HG03432 (cell line): ENCODE measurements at regions not wholly inside any gene's neighbourhood (a gene's known extent, or its start where the extent isn't known, plus 50 kb on each side); places are given as distances from the start of the nearest gene placed in this dataset.
"Not testable (repeated sequence)": the region's sequence is repeated elsewhere in the genome, so short reads cannot be mapped to it uniquely, and the experiment has no call there.

Source experiments
- ATAC-seq: cut with Tn5 transposase; IDR thresholded peaks from one replicate; pipeline ENCODE4 v1.9.1; 2021; ENCODE audit warnings: mild to moderate bottlenecking, moderate library complexity; ENCODE audit not compliant: unreplicated experiment

GRCh38 chr9:65421486-65421885 lies 136.5 kb upstream of the FOXD4L5 start:
- ATAC-seq: not testable (repeated sequence)

GRCh38 chr9:65420771-65421170 lies 135.8 kb upstream of the FOXD4L5 start:
- ATAC-seq: no peak

- ATAC-seq: not testable (repeated sequence)
Measured at GRCh38 chr9:65418966-65419365, 134.0 kb upstream of the FOXD4L5 start.

GRCh38 chr9:65416948-65417347 lies 131.9 kb upstream of the FOXD4L5 start:
- not testable (repeated sequence) for ATAC-seq

GRCh38 chr9:65414249-65414648 lies 129.2 kb upstream of the FOXD4L5 start:
- not testable (repeated sequence) for ATAC-seq

GRCh38 chr9:65413371-65413770 lies 128.4 kb upstream of the FOXD4L5 start:
- ATAC-seq: not testable (repeated sequence)

GRCh38 chr9:65411901-65412300 lies 126.9 kb upstream of the FOXD4L5 start:
- no peak for ATAC-seq

GRCh38 chr9:65411336-65411735 lies 126.3 kb upstream of the FOXD4L5 start:
- no peak for ATAC-seq

GRCh38 chr9:65410926-65411325 lies 125.9 kb upstream of the FOXD4L5 start:
- ATAC-seq: no peak

- ATAC-seq: no peak
Measured at GRCh38 chr9:65409471-65409980, 124.5 kb upstream of the FOXD4L5 start.

- ATAC-seq: not testable (repeated sequence)
Measured at GRCh38 chr9:65408806-65409205, 123.8 kb upstream of the FOXD4L5 start.

GRCh38 chr9:65406625-65407024 lies 121.6 kb upstream of the FOXD4L5 start:
- not testable (repeated sequence) for ATAC-seq

- not testable (repeated sequence) for ATAC-seq
Measured at GRCh38 chr9:65405766-65406165, 120.8 kb upstream of the FOXD4L5 start.

GRCh38 chr9:65405253-65405652 lies 120.2 kb upstream of the FOXD4L5 start:
- ATAC-seq: no peak

- ATAC-seq: no peak
Measured at GRCh38 chr9:65404232-65405006, 119.4 kb upstream of the FOXD4L5 start.

- no peak for ATAC-seq
Measured at GRCh38 chr9:65403721-65404120, 118.7 kb upstream of the FOXD4L5 start.

GRCh38 chr9:65403072-65403471 lies 118.1 kb upstream of the FOXD4L5 start:
- ATAC-seq: not testable (repeated sequence)

- not testable (repeated sequence) for ATAC-seq
Measured at GRCh38 chr9:65402206-65402870, 117.3 kb upstream of the FOXD4L5 start.

GRCh38 chr9:65401456-65402045 lies 116.5 kb upstream of the FOXD4L5 start:
- ATAC-seq: not testable (repeated sequence)

GRCh38 chr9:65400886-65401285 lies 115.9 kb upstream of the FOXD4L5 start:
- ATAC-seq: no peak
